GM18517 (cell line): ENCODE measurements at regions not wholly inside any gene's neighbourhood (a gene's known extent, or its start where the extent isn't known, plus 50 kb on each side); places are given as distances from the start of the nearest gene placed in this dataset.

Source experiments
- ATAC-seq: cut with Tn5 transposase; IDR thresholded peaks from one replicate; pipeline ENCODE4 v1.9.1; 2021; ENCODE audit warnings: mild to moderate bottlenecking, moderate library complexity; ENCODE audit not compliant: unreplicated experiment

DNA sequence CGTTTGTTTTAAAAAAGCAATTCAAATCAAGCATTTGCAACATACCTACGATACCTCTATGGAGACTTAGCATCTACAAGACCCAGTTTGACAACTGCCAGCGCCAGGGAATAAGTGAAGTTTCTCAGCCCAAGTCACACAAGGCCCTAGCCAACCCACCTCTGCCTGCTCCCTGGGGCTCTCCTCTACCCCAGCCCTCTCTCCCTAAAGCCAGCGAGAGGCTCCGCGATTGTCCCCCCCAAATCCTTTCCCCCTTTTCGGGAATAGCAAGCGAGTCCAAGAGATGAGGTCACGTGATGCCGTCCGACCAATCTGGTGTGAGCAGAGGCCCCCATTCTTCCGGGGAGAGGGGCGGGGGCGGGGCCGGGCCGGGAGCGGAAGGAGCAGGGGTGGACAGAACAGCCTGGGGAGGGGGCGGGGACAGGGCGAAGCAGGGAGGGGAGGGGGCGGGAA lies 102.2 kb upstream of the RAB6C start:
- ATAC-seq: peak; percentile 77

DNA sequence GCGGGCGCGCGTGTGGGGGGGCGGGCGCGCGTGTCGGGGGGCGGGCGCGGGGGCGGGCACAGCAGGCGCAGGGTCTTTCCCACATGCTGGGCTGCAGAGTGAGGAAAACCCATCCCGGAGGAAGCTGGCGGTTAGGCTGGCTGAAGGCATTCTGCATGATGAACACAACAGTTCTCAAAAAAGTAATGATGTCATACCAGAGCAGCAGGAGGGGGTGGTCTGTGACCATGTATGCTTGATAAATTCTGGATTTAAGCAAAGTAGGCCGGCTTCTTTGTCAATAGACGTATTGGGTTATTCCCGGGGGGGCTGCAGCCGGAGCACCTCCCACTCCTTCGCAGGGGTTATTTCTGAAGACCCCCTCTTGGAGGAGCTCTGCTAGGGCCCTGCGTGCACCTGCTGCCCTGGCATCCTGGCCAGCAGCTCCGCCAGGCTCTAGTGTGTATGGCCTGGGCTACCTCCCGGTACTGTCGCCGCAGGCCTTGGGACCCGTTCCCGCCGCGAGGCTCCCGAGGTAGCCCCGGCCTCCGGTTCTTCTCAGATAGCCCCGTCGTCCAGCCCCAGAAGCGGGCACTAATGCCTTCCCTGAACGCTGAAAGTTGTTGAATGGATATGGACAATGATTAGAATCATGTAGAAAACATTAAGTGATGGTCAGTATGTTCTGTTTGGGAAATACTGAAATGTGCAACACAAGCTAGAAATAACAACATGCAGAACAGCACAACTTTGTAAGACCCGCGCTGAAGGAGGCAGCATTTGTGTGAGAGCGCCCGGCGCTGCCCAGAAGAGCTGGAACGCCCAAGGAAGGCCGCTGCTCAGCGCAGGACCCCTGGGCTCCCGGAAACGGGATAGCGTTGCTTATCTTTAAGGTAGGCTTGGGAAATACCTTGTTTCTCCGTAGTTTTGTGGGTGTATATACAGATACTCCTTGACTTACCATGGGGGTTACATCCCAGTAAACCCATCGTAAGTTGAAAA lies 101.4 kb upstream of the RAB6C start:
- no peak for ATAC-seq

GRCh38 chr2:129879614-129880180 lies 99.8 kb upstream of the RAB6C start:
- no peak for ATAC-seq

DNA sequence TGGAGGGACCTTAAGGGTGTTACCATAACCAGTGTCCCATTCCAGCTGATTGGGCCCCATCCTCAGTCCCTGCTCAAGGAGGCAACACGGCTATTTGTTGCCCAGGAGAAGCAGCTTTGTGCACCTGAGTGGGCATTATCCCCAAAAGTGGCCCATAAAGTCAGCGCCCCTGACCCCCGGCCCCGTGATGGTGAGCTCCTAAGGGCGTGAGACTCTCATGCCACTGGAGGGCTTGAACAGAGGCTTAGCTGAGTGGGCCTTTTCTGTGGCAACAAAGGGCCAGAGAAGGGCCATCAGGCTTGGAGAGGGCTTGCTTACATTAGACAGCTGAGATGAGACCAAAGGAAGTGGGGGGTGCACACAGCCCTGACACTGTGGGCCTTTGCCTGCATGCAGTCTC lies 99.2 kb upstream of the RAB6C start:
- no peak for ATAC-seq

GRCh38 chr2:129880971-129881370 lies 98.5 kb upstream of the RAB6C start:
- ATAC-seq: no peak

DNA sequence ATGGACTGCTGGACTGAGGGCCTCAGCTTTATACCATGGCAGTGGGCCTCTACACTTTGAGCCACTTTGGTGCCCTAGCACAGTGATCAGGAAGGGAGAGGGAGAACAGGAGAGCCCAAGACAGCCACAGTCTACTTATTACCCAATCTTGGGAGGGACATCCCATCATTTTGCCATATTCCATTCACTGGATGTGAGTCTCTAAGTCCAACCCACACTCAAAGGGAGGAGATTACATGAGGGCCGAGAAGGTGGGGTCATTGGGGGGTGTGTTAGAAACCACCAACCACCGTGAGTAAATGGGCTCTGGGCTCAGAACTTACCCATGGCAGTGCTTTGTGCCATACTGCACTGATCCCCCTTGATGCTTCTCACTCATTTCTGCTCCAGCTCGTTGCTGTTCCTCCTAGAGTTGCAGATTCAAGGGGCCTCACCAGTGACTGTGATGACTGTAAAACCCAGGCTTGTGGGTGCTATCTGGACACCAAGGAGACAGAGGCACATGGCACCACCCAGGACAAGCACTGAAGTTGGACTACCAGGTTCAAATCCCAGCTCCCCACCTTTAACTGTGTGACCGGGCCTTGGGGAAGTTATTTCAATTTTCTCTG lies 97.6 kb upstream of the RAB6C start:
- no peak for ATAC-seq

- no peak for ATAC-seq
Observed at GRCh38 chr2:129882476-129882875, 97.0 kb upstream of the RAB6C start.

GRCh38 chr2:129883121-129883520 lies 96.3 kb upstream of the RAB6C start:
- ATAC-seq: no peak

DNA sequence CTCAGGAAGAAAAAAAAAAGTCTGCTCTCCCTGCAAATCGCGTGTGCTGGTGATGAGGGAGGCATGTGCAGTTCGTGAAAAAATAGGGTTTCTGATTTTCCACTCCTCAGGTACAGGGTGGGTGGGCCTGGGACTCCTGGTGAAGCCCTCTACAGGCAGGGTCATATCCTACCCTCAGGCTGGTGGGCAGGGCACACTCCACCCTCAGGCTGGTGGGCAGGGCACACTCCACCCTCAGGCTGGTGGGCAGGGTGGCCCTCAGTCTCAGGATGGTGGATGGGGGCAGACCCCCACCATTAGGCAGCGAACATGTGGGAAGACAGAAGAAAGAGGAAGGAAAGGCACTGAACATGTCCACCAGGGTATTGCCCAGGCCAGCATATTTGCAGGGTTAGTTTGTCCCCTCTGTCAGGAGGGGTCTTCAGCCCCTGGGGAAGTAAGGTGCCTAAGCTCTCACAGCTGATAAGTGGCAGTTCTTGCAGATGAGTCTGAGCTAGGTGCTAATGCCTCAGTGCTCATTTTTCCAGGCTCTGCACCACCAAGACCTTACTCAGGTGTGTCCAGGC lies 95.2 kb upstream of the RAB6C start:
- ATAC-seq: no peak

GRCh38 chr2:129885735-129886134 lies 93.7 kb upstream of the RAB6C start:
- ATAC-seq: no peak

GRCh38 chr2:129887688-129888266 lies 91.7 kb upstream of the RAB6C start:
- no peak for ATAC-seq

DNA sequence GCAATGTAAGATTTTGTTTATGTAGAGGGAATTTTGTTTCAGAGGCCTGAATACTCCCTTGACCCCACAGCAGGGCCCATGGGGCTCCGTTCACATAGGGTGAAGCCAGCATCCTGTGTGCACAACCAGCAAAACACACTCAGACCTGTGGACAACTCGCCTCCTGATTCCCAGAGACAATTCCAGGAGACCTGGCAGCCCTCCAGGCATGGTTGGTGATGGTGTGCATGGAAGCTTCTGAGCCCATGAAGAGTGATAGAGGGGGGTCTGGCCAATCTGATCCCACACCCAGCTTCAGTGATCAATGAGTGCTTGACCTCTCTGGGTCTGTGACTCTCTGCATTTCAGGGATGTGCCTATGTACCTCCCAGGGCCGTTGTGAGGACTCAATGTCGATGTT lies 91.0 kb upstream of the RAB6C start:
- ATAC-seq: no peak

GRCh38 chr2:129888896-129889295 lies 90.6 kb upstream of the RAB6C start:
- ATAC-seq: no peak

DNA sequence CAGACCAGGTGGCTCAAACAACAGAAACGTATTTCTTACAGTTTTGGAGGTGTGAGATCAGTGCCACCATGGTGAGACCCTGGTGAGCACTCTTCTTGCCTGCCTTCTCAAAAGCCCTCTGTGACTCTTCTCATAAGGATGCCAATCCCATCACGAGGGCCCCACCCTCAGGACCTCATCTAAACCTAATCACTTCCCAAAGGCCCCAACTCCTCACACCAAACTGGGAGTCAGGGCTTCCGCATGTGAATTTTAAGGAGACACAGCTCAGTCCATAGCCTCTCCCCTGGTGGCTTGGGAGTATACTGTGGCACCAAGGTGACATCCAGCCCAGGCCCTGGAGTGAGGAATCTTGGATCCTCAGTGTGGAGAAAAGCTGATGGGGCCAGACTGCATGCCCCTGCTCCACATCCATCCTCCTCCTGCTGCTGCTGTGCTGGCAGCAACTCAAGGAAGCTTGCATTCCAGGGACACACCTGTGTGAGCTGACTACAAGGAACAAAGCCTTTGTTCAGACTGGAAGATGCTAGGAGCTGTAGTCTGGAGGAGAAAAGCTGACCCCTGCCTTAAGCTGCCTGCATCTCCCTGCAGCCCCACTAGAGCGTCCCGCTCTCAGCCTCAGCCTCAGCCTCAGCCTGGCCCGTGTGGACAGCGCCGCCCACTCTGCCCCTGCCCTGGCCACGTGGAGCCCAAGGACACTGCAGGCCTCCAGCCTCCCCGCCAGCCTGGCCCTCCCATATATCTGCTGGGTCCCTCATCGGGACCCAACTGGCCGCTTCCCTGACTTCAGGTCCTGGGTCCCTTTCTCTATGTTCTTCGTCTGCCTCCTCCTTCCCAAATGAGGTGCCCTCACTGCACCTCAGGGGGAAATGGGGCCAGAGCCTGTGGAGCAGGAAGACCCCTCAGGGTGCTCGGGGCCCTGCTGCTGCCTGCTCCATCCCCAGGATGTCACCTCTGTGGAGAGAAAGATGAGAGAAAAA lies 87.8 kb upstream of the RAB6C start:
- no peak for ATAC-seq

GRCh38 chr2:129892360-129892759 lies 87.1 kb upstream of the RAB6C start:
- no peak for ATAC-seq

DNA sequence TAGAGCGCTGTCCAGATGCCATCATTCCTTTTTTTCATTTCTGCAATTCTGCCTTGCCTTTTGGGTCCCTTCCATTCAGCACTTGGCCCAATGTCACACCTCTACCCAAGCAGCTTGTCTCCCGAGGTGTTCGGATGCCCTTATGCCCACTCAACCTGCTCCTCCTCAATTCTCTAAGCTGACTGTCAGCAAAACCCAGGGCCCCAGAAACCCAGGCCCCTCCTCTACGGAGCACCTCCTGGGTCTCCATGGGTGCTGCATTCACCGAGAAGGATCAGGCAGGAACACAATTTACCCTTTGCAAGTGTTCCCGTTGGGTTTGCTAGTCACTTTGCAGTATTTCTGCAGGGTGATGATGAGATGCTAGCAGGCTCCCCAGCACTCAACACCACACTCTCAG lies 86.7 kb upstream of the RAB6C start:
- no peak for ATAC-seq

DNA sequence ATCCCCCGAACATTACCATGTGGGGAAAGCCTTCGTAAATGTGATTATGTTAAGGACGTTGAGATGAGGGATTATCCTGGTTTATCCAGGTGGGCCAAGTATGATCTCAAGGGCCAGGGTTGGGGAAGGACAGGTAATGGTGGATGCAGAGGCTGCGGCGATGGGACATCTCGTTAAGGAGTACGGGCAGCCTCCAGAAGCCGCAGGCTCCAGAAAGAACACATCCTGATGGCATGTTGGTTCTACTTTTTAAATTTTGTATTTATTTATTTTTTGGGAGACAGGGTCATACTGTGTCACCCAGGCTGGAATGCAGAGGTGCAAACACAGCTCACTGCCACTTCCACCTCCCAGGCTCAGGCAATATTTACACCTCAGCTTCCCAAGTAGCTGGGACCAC lies 86.2 kb upstream of the RAB6C start:
- ATAC-seq: no peak

DNA sequence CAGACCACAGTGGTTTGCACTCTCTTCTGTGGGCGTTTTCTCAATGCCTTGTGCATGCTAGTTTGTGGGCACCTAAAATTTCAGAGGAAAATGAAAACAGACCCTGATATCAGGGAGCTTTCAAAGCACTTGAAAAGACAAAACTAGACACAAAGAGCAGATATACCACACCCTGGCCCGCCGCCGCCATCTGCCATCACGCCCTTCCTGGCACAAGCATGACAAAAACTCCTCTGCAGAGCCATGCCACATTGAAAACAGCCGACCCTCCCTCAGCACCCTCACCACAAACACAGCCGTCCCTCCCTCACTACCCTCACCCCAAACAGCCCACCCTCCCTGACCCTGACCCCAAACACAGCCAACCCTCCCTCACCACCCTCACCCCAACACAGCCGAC lies 84.8 kb upstream of the RAB6C start:
- no peak for ATAC-seq

DNA sequence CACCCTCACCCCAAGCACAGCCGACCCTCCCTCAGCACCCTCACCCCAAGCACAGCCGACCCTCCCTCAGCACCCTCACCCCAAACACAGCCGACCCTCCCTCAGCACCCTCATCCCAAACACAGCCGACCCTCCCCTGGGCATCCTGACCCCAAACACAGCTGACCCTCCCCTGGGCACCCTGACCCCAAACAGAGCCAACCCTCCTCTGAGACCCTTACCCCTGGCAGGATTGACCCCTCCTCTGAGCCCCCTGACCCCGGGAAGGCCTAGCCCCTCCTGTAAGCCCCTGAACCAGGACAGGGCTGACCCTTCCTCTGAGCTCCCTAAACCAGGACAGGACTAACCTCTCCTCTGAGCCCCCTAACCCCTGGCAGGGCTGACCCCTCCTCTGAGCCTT lies 84.4 kb upstream of the RAB6C start:
- no peak for ATAC-seq

DNA sequence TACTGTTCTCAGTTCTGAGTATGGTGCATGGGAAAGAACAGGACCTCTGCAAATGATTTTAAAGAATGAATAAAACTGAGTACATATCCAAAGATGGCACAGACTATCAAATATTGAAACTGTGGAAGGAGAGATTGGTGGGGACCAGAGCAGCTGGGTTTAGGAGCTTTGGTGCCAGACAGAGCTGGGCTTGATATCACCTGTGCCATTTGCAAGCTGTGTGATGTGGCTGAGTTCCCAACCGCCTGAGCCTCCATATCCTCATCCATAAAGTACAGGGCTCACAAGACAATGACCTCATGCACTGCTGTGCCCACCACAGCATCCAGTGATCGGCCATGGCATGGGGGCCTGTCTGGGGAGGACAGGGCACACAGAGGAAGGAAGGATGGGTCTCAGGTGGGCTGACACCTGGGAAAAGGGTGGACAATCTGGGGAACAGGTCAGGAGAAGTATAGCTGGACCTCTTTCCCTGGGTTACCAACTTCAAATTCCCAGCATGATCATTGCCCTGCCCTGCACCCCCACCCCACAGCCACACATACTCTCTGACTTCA lies 83.9 kb upstream of the RAB6C start:
- no peak for ATAC-seq
